Rectal smooth muscle tissue (tissue), 1 donor: ENCODE measurements at regions not wholly inside any gene's neighbourhood (a gene's known extent, or its start where the extent isn't known, plus 50 kb on each side); places are given as distances from the start of the nearest gene placed in this dataset.

Experiments
- H3K27ac ChIP-seq: one replicate; pipeline ENCODE4 v1.7.0; 2013; ENCODE audit warnings: low read depth, low read length, inconsistent platforms
- H3K27me3 ChIP-seq: one replicate; pipeline ENCODE4 v1.7.0; 2013; ENCODE audit warnings: low read length; ENCODE audit not compliant: control insufficient read depth, insufficient read depth
- H3K36me3 ChIP-seq: one replicate; pipeline ENCODE4 v1.7.0; 2013; ENCODE audit warnings: low read length; ENCODE audit not compliant: control insufficient read depth, insufficient read depth
- H3K4me1 ChIP-seq: one replicate; pipeline ENCODE4 v1.7.0; 2013; ENCODE audit warnings: low read length; ENCODE audit not compliant: control insufficient read depth, insufficient read depth
- H3K4me3 ChIP-seq: one replicate; pipeline ENCODE4 v1.7.0; 2013; ENCODE audit warnings: low read length
- H3K9ac ChIP-seq: one replicate; pipeline ENCODE4 v1.7.0; 2013; ENCODE audit warnings: low read length

GRCh38 chr13:76132532-76132931 lies 496.4 kb downstream of the LMO7 start:
- H3K27ac ChIP-seq = no peak overlapping the region
- no peaks in the 10 kb centered on the region for H3K27me3 ChIP-seq
- no peak overlapping the region for H3K4me3 ChIP-seq
- no peak overlapping the region for H3K9ac ChIP-seq
- H3K36me3 ChIP-seq = no peaks in the 10 kb centered on the region
- H3K4me1 ChIP-seq = no peaks in the 10 kb centered on the region

- H3K36me3 ChIP-seq = no peaks in the 10 kb centered on the region
- H3K4me1 ChIP-seq = no peaks in the 10 kb centered on the region
- no peak overlapping the region for H3K27ac ChIP-seq
- H3K27me3 ChIP-seq = no peaks in the 10 kb centered on the region
- H3K9ac ChIP-seq = no peak overlapping the region
- H3K4me3 ChIP-seq = no peak overlapping the region
Observed at GRCh38 chr13:76131551-76131950, 495.4 kb downstream of the LMO7 start.

GRCh38 chr13:76129305-76130000 lies 493.3 kb downstream of the LMO7 start:
- H3K36me3 ChIP-seq = no peaks in the 10 kb centered on the region
- no peaks in the 10 kb centered on the region for H3K27me3 ChIP-seq
- H3K9ac ChIP-seq = no peak overlapping the region
- no peak overlapping the region for H3K27ac ChIP-seq
- H3K4me3 ChIP-seq = no peak overlapping the region
- no peaks in the 10 kb centered on the region for H3K4me1 ChIP-seq

GRCh38 chr13:76127922-76128321 lies 491.8 kb downstream of the LMO7 start:
- Histone ChIP-seq H3K4me3 (no peak overlapping the region), H3K27me3 (no peaks in the 10 kb centered on the region), H3K4me1 (no peaks in the 10 kb centered on the region), H3K36me3 (no peaks in the 10 kb centered on the region), H3K27ac (no peak overlapping the region), H3K9ac (no peak overlapping the region)

- H3K27ac ChIP-seq = no peak overlapping the region
- no peaks in the 10 kb centered on the region for H3K27me3 ChIP-seq
- H3K36me3 ChIP-seq = no peaks in the 10 kb centered on the region
- no peak overlapping the region for H3K9ac ChIP-seq
- no peaks in the 10 kb centered on the region for H3K4me1 ChIP-seq
- no peak overlapping the region for H3K4me3 ChIP-seq
Observed at GRCh38 chr13:76123548-76123947, 487.4 kb downstream of the LMO7 start.

- Histone ChIP-seq H3K27ac (no peak overlapping the region), H3K36me3 (no peaks in the 10 kb centered on the region), H3K4me1 (no peaks in the 10 kb centered on the region), H3K9ac (no peak overlapping the region), H3K27me3 (no peaks in the 10 kb centered on the region), H3K4me3 (no peak overlapping the region)
Observed at GRCh38 chr13:76116751-76117360, 480.7 kb downstream of the LMO7 start.

GRCh38 chr13:76106763-76107162 lies 470.6 kb downstream of the LMO7 start:
- H3K4me1 ChIP-seq = no peaks in the 10 kb centered on the region
- H3K36me3 ChIP-seq = no peaks in the 10 kb centered on the region
- no peak overlapping the region for H3K9ac ChIP-seq
- H3K4me3 ChIP-seq = no peak overlapping the region
- no peaks in the 10 kb centered on the region for H3K27me3 ChIP-seq
- no peak overlapping the region for H3K27ac ChIP-seq

- no peaks in the 10 kb centered on the region for H3K36me3 ChIP-seq
- no peaks in the 10 kb centered on the region for H3K4me1 ChIP-seq
- no peaks in the 10 kb centered on the region for H3K27me3 ChIP-seq
- no peak overlapping the region for H3K9ac ChIP-seq
- no peak overlapping the region for H3K27ac ChIP-seq
- no peak overlapping the region for H3K4me3 ChIP-seq
Observed at GRCh38 chr13:76094645-76095044, 458.5 kb downstream of the LMO7 start.

- Histone ChIP-seq H3K36me3 (no peaks in the 10 kb centered on the region), H3K4me1 (no peaks in the 10 kb centered on the region), H3K27me3 (no peaks in the 10 kb centered on the region), H3K9ac (no peak overlapping the region), H3K27ac (no peak overlapping the region), H3K4me3 (no peak overlapping the region)
Observed at GRCh38 chr13:76091076-76091475, 454.9 kb downstream of the LMO7 start.

- no peaks in the 10 kb centered on the region for H3K27me3 ChIP-seq
- no peaks in the 10 kb centered on the region for H3K4me1 ChIP-seq
- no peaks in the 10 kb centered on the region for H3K36me3 ChIP-seq
- H3K27ac ChIP-seq = no peak overlapping the region
- no peak overlapping the region for H3K9ac ChIP-seq
- H3K4me3 ChIP-seq = no peak overlapping the region
Observed at GRCh38 chr13:76086729-76087128, 450.6 kb downstream of the LMO7 start.

- H3K4me1 ChIP-seq = no peaks in the 10 kb centered on the region
- H3K4me3 ChIP-seq = no peak overlapping the region
- no peaks in the 10 kb centered on the region for H3K27me3 ChIP-seq
- H3K36me3 ChIP-seq = no peaks in the 10 kb centered on the region
- no peak overlapping the region for H3K9ac ChIP-seq
- H3K27ac ChIP-seq = no peak overlapping the region
Observed at GRCh38 chr13:76067850-76068249, 431.7 kb downstream of the LMO7 start.

- H3K9ac ChIP-seq = no peak overlapping the region
- H3K36me3 ChIP-seq = no peaks in the 10 kb centered on the region
Observed at GRCh38 chr13:76053181-76053580, 417.1 kb downstream of the LMO7 start.

GRCh38 chr13:76049376-76049746 lies 413.2 kb downstream of the LMO7 start:
- Histone ChIP-seq H3K27ac (no peak overlapping the region), H3K9ac (no peak overlapping the region), H3K27me3 (no peaks in the 10 kb centered on the region), H3K36me3 (no peaks in the 10 kb centered on the region), H3K4me1 (no peaks in the 10 kb centered on the region), H3K4me3 (no peak overlapping the region)

More at GRCh38 chr13:76053181-76053580, 417.1 kb downstream of the LMO7 start:
- H3K27ac ChIP-seq = no peak overlapping the region
- H3K27me3 ChIP-seq = no peaks in the 10 kb centered on the region
- no peaks in the 10 kb centered on the region for H3K4me1 ChIP-seq
- no peak overlapping the region for H3K4me3 ChIP-seq
